H9 (cell line): ENCODE measurements at regions not wholly inside any gene's neighbourhood (a gene's known extent, or its start where the extent isn't known, plus 50 kb on each side); places are given as distances from the start of the nearest gene placed in this dataset.

Experiments used
- DNase-seq: peaks from one replicate; pipeline ENCODE4 v3.0.0-alpha.2; 2017
- H2AFZ ChIP-seq: one replicate; pipeline ENCODE4 v1.6.1; 2013; ENCODE audit warnings: mild to moderate bottlenecking, low read length, control low read depth, moderate library complexity
- H2AK5ac ChIP-seq: 2 replicates; pipeline ENCODE4 v1.6.1; 2013; ENCODE audit warnings: low read length, control low read depth, mixed read lengths; ENCODE audit not compliant: insufficient read length
- H2BK120ac ChIP-seq: one replicate; pipeline ENCODE4 v1.6.1; 2013; ENCODE audit warnings: low read depth, mild to moderate bottlenecking, low read length, control low read depth, inconsistent platforms; ENCODE audit not compliant: poor library complexity, severe bottlenecking
- H2BK12ac ChIP-seq: 2 replicates; pipeline ENCODE4 v1.6.1; 2013; ENCODE audit warnings: low read length, control low read depth, mixed read lengths, low read depth; ENCODE audit not compliant: insufficient read length
- H2BK15ac ChIP-seq: 2 replicates; pipeline ENCODE4 v1.6.1; 2013; ENCODE audit warnings: low read depth, low read length, control low read depth
- H2BK20ac ChIP-seq: one replicate; pipeline ENCODE4 v1.6.1; 2013; ENCODE audit warnings: low read depth, mild to moderate bottlenecking, low read length, control low read depth, inconsistent platforms; ENCODE audit not compliant: poor library complexity, severe bottlenecking
- H2BK5ac ChIP-seq: 2 replicates; pipeline ENCODE4 v1.6.1; 2013; ENCODE audit warnings: low read length, control low read depth, mixed read lengths; ENCODE audit not compliant: insufficient read length
- H3K14ac ChIP-seq: 2 replicates; pipeline ENCODE4 v1.6.1; 2013; ENCODE audit warnings: low read length, control low read depth; ENCODE audit not compliant: insufficient read depth
- H3K18ac ChIP-seq: 2 replicates; pipeline ENCODE4 v1.6.1; 2013; ENCODE audit warnings: low read depth, mild to moderate bottlenecking, mixed read lengths, low read length, control low read depth; ENCODE audit not compliant: insufficient read length
- H3K23ac ChIP-seq: 2 replicates; pipeline ENCODE4 v1.6.1; 2013; ENCODE audit warnings: low read length, control low read depth, mixed read lengths, low read depth; ENCODE audit not compliant: insufficient read length
- H3K23me2 ChIP-seq: 2 replicates; pipeline ENCODE4 v1.6.1; 2013; ENCODE audit warnings: low read depth, mild to moderate bottlenecking, mixed read lengths, low read length, control low read depth; ENCODE audit not compliant: insufficient read length, poor library complexity, severe bottlenecking
- H3K27ac ChIP-seq: 2 replicates; pipeline ENCODE4 v1.5.1; 2013; ENCODE audit warnings: low read length, control low read depth, mixed read lengths, low read depth; ENCODE audit not compliant: insufficient read length
- H3K27me3 ChIP-seq: 2 replicates; pipeline ENCODE4 v1.6.1; 2013; ENCODE audit warnings: low read length, control low read depth, inconsistent platforms; ENCODE audit not compliant: insufficient read depth
- H3K4ac ChIP-seq: 2 replicates; pipeline ENCODE4 v1.6.1; 2013; ENCODE audit warnings: low read depth, mild to moderate bottlenecking, control low read depth, inconsistent platforms, low read length, moderate library complexity
- H3K4me1 ChIP-seq: 2 replicates; pipeline ENCODE4 v1.6.1; 2013; ENCODE audit warnings: low read length, control low read depth, inconsistent platforms; ENCODE audit not compliant: insufficient read depth
- H3K4me2 ChIP-seq: 2 replicates; pipeline ENCODE4 v1.6.1; 2013; ENCODE audit warnings: low read length, control low read depth, mixed read lengths; ENCODE audit not compliant: insufficient read length, insufficient read depth
- H3K56ac ChIP-seq: 2 replicates; pipeline ENCODE4 v1.6.1; 2013; ENCODE audit warnings: low read depth, mild to moderate bottlenecking, mixed read lengths, low read length, control low read depth; ENCODE audit not compliant: insufficient read length
- H3K79me1 ChIP-seq: 2 replicates; pipeline ENCODE4 v1.6.1; 2013; ENCODE audit warnings: low read depth, mild to moderate bottlenecking, moderate library complexity, low read length, control low read depth, inconsistent platforms; ENCODE audit not compliant: insufficient read depth, poor library complexity, severe bottlenecking
- H3K79me2 ChIP-seq: 2 replicates; pipeline ENCODE4 v1.6.1; 2013; ENCODE audit warnings: low read length, control low read depth, inconsistent platforms; ENCODE audit not compliant: insufficient read depth
- H3K9ac ChIP-seq: 2 replicates; pipeline ENCODE4 v1.6.1; 2013; ENCODE audit warnings: low read length, control low read depth, mixed read lengths; ENCODE audit not compliant: insufficient read length; ENCODE audit errors: extremely low read depth
- H3K9me3 ChIP-seq: one replicate; pipeline ENCODE4 v1.6.1; 2013; ENCODE audit warnings: low read depth, low read length, inconsistent platforms; ENCODE audit not compliant: control insufficient read depth
- H3T11ph ChIP-seq: one replicate; pipeline ENCODE4 v1.6.1; 2013; ENCODE audit warnings: mild to moderate bottlenecking, low read length, control low read depth, inconsistent platforms
- H4K20me1 ChIP-seq: one replicate; pipeline ENCODE4 v1.6.1; 2013; ENCODE audit not compliant: control insufficient read depth, insufficient read length, insufficient read depth
- H4K5ac ChIP-seq: 2 replicates; pipeline ENCODE4 v1.6.1; 2013; ENCODE audit warnings: low read depth, mild to moderate bottlenecking, mixed read lengths, low read length, control low read depth; ENCODE audit not compliant: insufficient read length
- H4K8ac ChIP-seq: replicated peaks from 2 replicates; pipeline ENCODE4 v1.6.1; 2013; ENCODE audit warnings: low read length, control low read depth, mixed read lengths, low read depth; ENCODE audit not compliant: insufficient read length
- H4K91ac ChIP-seq: 2 replicates; pipeline ENCODE4 v1.6.1; 2013; ENCODE audit warnings: low read depth, mild to moderate bottlenecking, moderate library complexity, mixed read lengths, low read length, control low read depth; ENCODE audit not compliant: insufficient read length
- H3K27ac Mint-ChIP-seq, 3 experiments: 2 replicates in 2 of 3; 3 replicates in 1 of 3; pipeline ENCODE4 v1.8.0; 2020 to 2021; ENCODE audit warnings: mixed read lengths in 3 of 3, mild to moderate bottlenecking in 1 of 3, moderate library complexity in 1 of 3
- H3K27me3 Mint-ChIP-seq: 2 replicates; pipeline ENCODE4 v1.8.0; 2021; ENCODE audit warnings: low read depth, mild to moderate bottlenecking, moderate library complexity, mixed read lengths
- H3K36me3 Mint-ChIP-seq, 3 experiments: 2 replicates in 2 of 3; 3 replicates in 1 of 3; pipeline ENCODE4 v1.8.0; 2020 to 2021; ENCODE audit warnings: low read depth in 3 of 3, mixed read lengths in 3 of 3; ENCODE audit not compliant: insufficient read depth in 1 of 3
- H3K4me1 Mint-ChIP-seq, 2 experiments: 2 replicates each; pipeline ENCODE4 v1.8.0; 2020; ENCODE audit warnings: mixed read lengths in 2 of 2
- H3K4me3 Mint-ChIP-seq, 2 experiments: 2 replicates in 1 of 2; 3 replicates in 1 of 2; pipeline ENCODE4 v1.8.0; 2020 to 2021; ENCODE audit warnings: mild to moderate bottlenecking in 2 of 2, mixed read lengths in 2 of 2, moderate library complexity in 1 of 2
- H3K9me3 Mint-ChIP-seq, 2 experiments: 2 replicates in 1 of 2; 3 replicates in 1 of 2; pipeline ENCODE4 v1.8.0; 2020; ENCODE audit warnings: mild to moderate bottlenecking in 2 of 2, mixed read lengths in 2 of 2, moderate library complexity in 1 of 2
- CTCF ChIP-seq: fragments of 200-600 bp; sonication (generic); conservative IDR thresholded peaks from 3 replicates; pipeline ENCODE4 v1.8.0; 2021; ENCODE audit warnings: antibody characterized with exemption, mild to moderate bottlenecking
- WGBS: extraction: QIAGEN DNeasy Blood & Tissue Kit; methylation state at CpG from one replicate; pipeline ENCODE4 v1.1.7; 2013; ENCODE audit warnings: missing lambda C conversion rate, low lambda C conversion rate, mixed read lengths; ENCODE audit not compliant: insufficient read length; ENCODE audit errors: extremely low coverage; 5-methylcytosine and 5-hydroxymethylcytosine counted together

- no peak overlapping the region for H3K56ac ChIP-seq
- H2AK5ac ChIP-seq: no peak overlapping the region
- no peak overlapping the region for H3K4me3 Mint-ChIP-seq
- no peaks in the 10 kb centered on the region for H3K36me3 Mint-ChIP-seq
- H3K4me2 ChIP-seq: no peak overlapping the region
- H3K9ac ChIP-seq: no peak overlapping the region
- H4K20me1 ChIP-seq: no peaks in the 10 kb centered on the region
- no peaks in the 10 kb centered on the region for H3K23me2 ChIP-seq
- no CpG with 5 or more reads among the region's 1 CpG for WGBS
- H2BK15ac ChIP-seq: no peak overlapping the region
- H2BK12ac ChIP-seq: no peak overlapping the region
- no peak overlapping the region for H3K4ac ChIP-seq
- no peaks in the 10 kb centered on the region for H3K79me2 ChIP-seq
- H2BK120ac ChIP-seq: no peak overlapping the region
- H3T11ph ChIP-seq: no peak overlapping the region
- H3K27ac Mint-ChIP-seq: no peak overlapping the region
- no peak overlapping the region for H2BK5ac ChIP-seq
- H3K18ac ChIP-seq: no peak overlapping the region
- TF ChIP-seq CTCF: no peak
- H3K23ac ChIP-seq: no peak overlapping the region
- no peak overlapping the region for H4K8ac ChIP-seq
- H2BK20ac ChIP-seq: no peak overlapping the region
- no peak overlapping the region for H3K14ac ChIP-seq
- no peaks in the 10 kb centered on the region for H3K79me1 ChIP-seq
- H3K27ac ChIP-seq: no peak overlapping the region
- no peaks in the 10 kb centered on the region for H3K9me3 ChIP-seq
- peaks cover 3 to 4% of the 10 kb centered on the region in 2 experiments; a peak in 3 of 4 replicates for H3K4me1 Mint-ChIP-seq
- H3K9me3 Mint-ChIP-seq: no peaks in the 10 kb centered on the region
- H3K27me3 ChIP-seq: no peaks in the 10 kb centered on the region
- H3K27me3 Mint-ChIP-seq: no peaks in the 10 kb centered on the region
- no peak overlapping the region for H2AFZ ChIP-seq
- no peak overlapping the region for H4K91ac ChIP-seq
- H4K5ac ChIP-seq: no peak overlapping the region
- no peaks in the 10 kb centered on the region for H3K4me1 ChIP-seq
- no peak for DNase-seq
Measured at GRCh38 chr4:163221467-163221866, 54.8 kb upstream of the NAF1 start.
